ENCODE measurements at regions not wholly inside any gene's neighbourhood (a gene's known extent, or its start where the extent isn't known, plus 50 kb on each side); places are given as distances from the start of the nearest gene placed in this dataset.
A peak's percentile ranks its signal among the peaks of the same experiment; 100 is the strongest.

GRCh38 chr10:120983721-120984120, 132.6 kb downstream of the WDR11 start:
- Mint-ChIP-seq H3K4me1 (ENCODE audit: low read depth, unreplicated experiment) (peaks cover 37% of the 10 kb centered on the region), H3K27ac (ENCODE audit: unreplicated experiment) (peak overlapping the region; percentile 93), H3K36me3 (ENCODE audit: insufficient read depth, unreplicated experiment) (peaks cover 29% of the 10 kb centered on the region), H3K9me3 (ENCODE audit: unreplicated experiment) (peaks cover 20% of the 10 kb centered on the region), H3K27me3 (ENCODE audit: insufficient read depth, unreplicated experiment) (no peaks in the 10 kb centered on the region), H3K4me3 (ENCODE audit: unreplicated experiment) (peak overlapping the region; percentile 45)
- Histone ChIP-seq H3K4me1 (peaks cover 47% of the 10 kb centered on the region), H3K36me3 (ENCODE audit: control insufficient read depth, insufficient read depth, low read length) (no peaks in the 10 kb centered on the region), H3K4me3 (ENCODE audit: low read depth, low read length) (no peak overlapping the region), H3K27me3 (replicated peaks; ENCODE audit: control insufficient read depth, insufficient read depth, low read length) (no peaks in the 10 kb centered on the region), H3K9me3 (peaks cover 41% of the 10 kb centered on the region)
- intact Hi-C loops (cut with micrococcal nuclease; ENCODE audit: unreplicated experiment), result loop anchor here (5.0 kb wide), 2 partner anchors 454 to 529 kb away; no protein-coding TSS in a partner anchor
- DNase-seq, result no peak
- CTCF ChIA-PET, result no interaction called here
- TF ChIP-seq CTCF (IDR thresholded peaks at IDR 0.05; ENCODE audit: insufficient read depth in 1 of 2, low read depth in 1 of 2, low read length in 1 of 2, severe bottlenecking in 1 of 2, unreplicated experiment in 1 of 2), result no peak
- no TSS peak for BruUV-seq (replicated peaks)
- POLR2A ChIA-PET, result no interaction called here

- DNase-seq, result no peak
- peak overlapping the region; percentile 93 for H3K27ac Mint-ChIP-seq (ENCODE audit: unreplicated experiment)
- peaks cover 29% of the 10 kb centered on the region for H3K36me3 Mint-ChIP-seq (ENCODE audit: insufficient read depth, unreplicated experiment)
- 0 out of 2 replicates have a peak, but pooled peaks cover 1% of the 10 kb centered on the region for H3K36me3 ChIP-seq (ENCODE audit: control insufficient read depth, insufficient read depth, low read length)
- H3K27me3 Mint-ChIP-seq (ENCODE audit: insufficient read depth, unreplicated experiment), result no peaks in the 10 kb centered on the region
- H3K9me3 ChIP-seq, result peaks cover 46% of the 10 kb centered on the region
- no peak overlapping the region for H3K4me3 Mint-ChIP-seq (ENCODE audit: unreplicated experiment)
- no peak overlapping the region for H3K4me3 ChIP-seq (ENCODE audit: low read depth, low read length)
- POLR2A ChIA-PET, result no interaction called here
- CTCF ChIA-PET, result no interaction called here
- H3K4me1 Mint-ChIP-seq (ENCODE audit: low read depth, unreplicated experiment), result peaks cover 37% of the 10 kb centered on the region
- intact Hi-C loops (cut with micrococcal nuclease; ENCODE audit: unreplicated experiment), result loop anchor here (5.0 kb wide), 2 partner anchors 453 to 528 kb away; no protein-coding TSS in a partner anchor
- H3K27me3 ChIP-seq (replicated peaks; ENCODE audit: control insufficient read depth, insufficient read depth, low read length), result no peaks in the 10 kb centered on the region
- TF ChIP-seq CTCF (IDR thresholded peaks at IDR 0.05; ENCODE audit: insufficient read depth in 1 of 2, low read depth in 1 of 2, low read length in 1 of 2, severe bottlenecking in 1 of 2, unreplicated experiment in 1 of 2), result no peak
- peaks cover 25% of the 10 kb centered on the region for H3K9me3 Mint-ChIP-seq (ENCODE audit: unreplicated experiment)
- H3K4me1 ChIP-seq, result peaks cover 47% of the 10 kb centered on the region
- no TSS peak for BruUV-seq (replicated peaks)
These were observed 133.1 kb downstream of the WDR11 start for GRCh38 chr10:120984221-120984620.

- Histone ChIP-seq H3K27me3 (replicated peaks; ENCODE audit: control insufficient read depth, insufficient read depth, low read length) (no peaks in the 10 kb centered on the region), H3K4me3 (ENCODE audit: low read depth, low read length) (no peak overlapping the region), H3K36me3 (ENCODE audit: control insufficient read depth, insufficient read depth, low read length) (peaks cover 1% of the 10 kb centered on the region; the same call in 1 of the 2 replicates), H3K9me3 (peaks cover 65% of the 10 kb centered on the region), H3K4me1 (peaks cover 22% of the 10 kb centered on the region)
- no peak for TF ChIP-seq CTCF (IDR thresholded peaks at IDR 0.05; ENCODE audit: insufficient read depth in 1 of 2, low read depth in 1 of 2, low read length in 1 of 2, severe bottlenecking in 1 of 2, unreplicated experiment in 1 of 2)
- Mint-ChIP-seq H3K9me3 (ENCODE audit: unreplicated experiment) (peaks cover 32% of the 10 kb centered on the region), H3K4me1 (ENCODE audit: low read depth, unreplicated experiment) (peaks cover 18% of the 10 kb centered on the region), H3K27ac (ENCODE audit: unreplicated experiment) (peak overlapping the region; percentile 16), H3K27me3 (ENCODE audit: insufficient read depth, unreplicated experiment) (no peaks in the 10 kb centered on the region), H3K36me3 (ENCODE audit: insufficient read depth, unreplicated experiment) (peaks cover 18% of the 10 kb centered on the region), H3K4me3 (ENCODE audit: unreplicated experiment) (no peak overlapping the region)
- no TSS peak for BruUV-seq (replicated peaks)
- intact Hi-C loops (cut with micrococcal nuclease; ENCODE audit: unreplicated experiment), result no loop called here
- ChIA-PET POLR2A (no interaction called here), CTCF (interaction anchor here (0.6 kb wide), 1 partner anchor 527 kb away, joined by 3 read pairs; no protein-coding TSS in a partner anchor)
- no peak for DNase-seq
These were observed 136.2 kb downstream of the WDR11 start for GRCh38 chr10:120987359-120987758.
